HG03575 (cell line): ENCODE measurements at regions not wholly inside any gene's neighbourhood (a gene's known extent, or its start where the extent isn't known, plus 50 kb on each side); places are given as distances from the start of the nearest gene placed in this dataset.
"Not testable (repeated sequence)": the region's sequence is repeated elsewhere in the genome, so short reads cannot be mapped to it uniquely, and the experiment has no call there.

Experiments used
- ATAC-seq: cut with Tn5 transposase; IDR thresholded peaks from one replicate; pipeline ENCODE4 v1.9.1; 2021; ENCODE audit not compliant: unreplicated experiment, insufficient number of reproducible peaks, low FRiP score; ENCODE audit errors: extremely low read depth

- not testable (repeated sequence) for ATAC-seq
Observed at GRCh38 chr9:74085384-74086037, 411.6 kb upstream of the RORB start.

GRCh38 chr9:74090921-74091320 is 406.2 kb upstream of the RORB start:
- ATAC-seq: not testable (repeated sequence)

GRCh38 chr9:74092491-74092834 is 404.7 kb upstream of the RORB start:
- no peak for ATAC-seq

- not testable (repeated sequence) for ATAC-seq
Observed at GRCh38 chr9:74094037-74094436, 403.1 kb upstream of the RORB start.

- ATAC-seq: no peak
Observed at GRCh38 chr9:74094766-74095165, 402.4 kb upstream of the RORB start.

- ATAC-seq: no peak
Observed at GRCh38 chr9:74095925-74096324, 401.2 kb upstream of the RORB start.

- ATAC-seq: no peak
Observed at GRCh38 chr9:74096420-74096819, 400.7 kb upstream of the RORB start.

- no peak for ATAC-seq
Observed at GRCh38 chr9:74100042-74100441, 397.1 kb upstream of the RORB start.

- ATAC-seq: not testable (repeated sequence)
Observed at GRCh38 chr9:74102148-74102547, 395.0 kb upstream of the RORB start.

GRCh38 chr9:74102702-74103101 is 394.4 kb upstream of the RORB start:
- no peak for ATAC-seq

- ATAC-seq: no peak
Observed at GRCh38 chr9:74107692-74108091, 389.4 kb upstream of the RORB start.

GRCh38 chr9:74115976-74116375 is 381.2 kb upstream of the RORB start:
- no peak for ATAC-seq

- no peak for ATAC-seq
Observed at GRCh38 chr9:74117151-74117550, 380.0 kb upstream of the RORB start.

- no peak for ATAC-seq
Observed at GRCh38 chr9:74117731-74118130, 379.4 kb upstream of the RORB start.

- no peak for ATAC-seq
Observed at GRCh38 chr9:74120061-74120460, 377.1 kb upstream of the RORB start.

- no peak for ATAC-seq
Observed at GRCh38 chr9:74120470-74120869, 376.7 kb upstream of the RORB start.

- ATAC-seq: no peak
Observed at GRCh38 chr9:74122216-74122615, 374.9 kb upstream of the RORB start.

- no peak for ATAC-seq
Observed at GRCh38 chr9:74122661-74123060, 374.5 kb upstream of the RORB start.

- ATAC-seq: no peak
Observed at GRCh38 chr9:74125941-74126340, 371.2 kb upstream of the RORB start.

GRCh38 chr9:74132986-74133385 is 364.1 kb upstream of the RORB start:
- no peak for ATAC-seq

- ATAC-seq: no peak
Observed at GRCh38 chr9:74133921-74134320, 363.2 kb upstream of the RORB start.
